SK-N-SH (cell line): ENCODE measurements at regions not wholly inside any gene's neighbourhood (a gene's known extent, or its start where the extent isn't known, plus 50 kb on each side); places are given as distances from the start of the nearest gene placed in this dataset.

Source experiments
- MXI1 ChIP-seq: IDR thresholded peaks from 2 replicates; pipeline ENCODE4 v1.6.1; 2012; ENCODE audit warnings: mild to moderate bottlenecking, low read depth, low read length, improper control_type of control experiment
- RCOR1 ChIP-seq: fragments of 150-350 bp; IDR thresholded peaks from 2 replicates; pipeline ENCODE4 v1.6.1; 2017; ENCODE audit warnings: antibody characterized with exemption, low read length
- TCF12 ChIP-seq: IDR thresholded peaks from 2 replicates; pipeline ENCODE4 v1.4.0; 2012
- TF ChIP-seq, protein P1 (sequence below): IDR thresholded peaks from 2 replicates; pipeline ENCODE4 v1.4.0; 2012; ENCODE audit warnings: low read depth
- TF ChIP-seq, protein P2 (sequence below): IDR thresholded peaks from 2 replicates; pipeline ENCODE4 v1.4.0; 2012; ENCODE audit warnings: low read depth, borderline replicate concordance
- TF ChIP-seq, protein P3 (sequence below): fragments of 200-600 bp; sonication (generic); IDR thresholded peaks from 2 replicates; pipeline ENCODE4 v1.6.1; 2017; ENCODE audit warnings: antibody characterized with exemption, mild to moderate bottlenecking, moderate library complexity
- TF ChIP-seq, protein P4 (sequence below): IDR thresholded peaks from 2 replicates; pipeline ENCODE4; 2012

DNA sequence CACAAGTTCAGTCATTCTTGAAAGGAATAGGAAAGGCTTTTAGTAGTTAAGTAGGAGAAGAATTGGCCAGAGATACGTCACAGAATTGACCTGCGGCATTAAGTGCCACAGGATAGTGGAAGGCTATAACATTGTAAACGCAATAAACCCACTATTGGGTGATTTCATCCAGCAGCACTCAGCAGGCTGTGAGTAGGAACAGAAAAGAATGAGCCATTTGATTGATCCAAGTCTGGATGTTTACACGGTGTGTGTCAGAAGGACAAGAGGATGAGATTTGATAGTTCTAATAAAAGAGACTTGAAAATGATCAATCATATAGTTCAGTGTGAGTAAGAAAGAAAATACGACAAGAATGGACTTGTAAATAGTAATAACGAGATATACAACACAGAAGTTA is 110.0 kb upstream of the MTAP start:
- TF ChIP-seq, protein P1, sequence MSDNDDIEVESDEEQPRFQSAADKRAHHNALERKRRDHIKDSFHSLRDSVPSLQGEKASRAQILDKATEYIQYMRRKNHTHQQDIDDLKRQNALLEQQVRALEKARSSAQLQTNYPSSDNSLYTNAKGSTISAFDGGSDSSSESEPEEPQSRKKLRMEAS = no peak
- TF ChIP-seq, protein P2, sequence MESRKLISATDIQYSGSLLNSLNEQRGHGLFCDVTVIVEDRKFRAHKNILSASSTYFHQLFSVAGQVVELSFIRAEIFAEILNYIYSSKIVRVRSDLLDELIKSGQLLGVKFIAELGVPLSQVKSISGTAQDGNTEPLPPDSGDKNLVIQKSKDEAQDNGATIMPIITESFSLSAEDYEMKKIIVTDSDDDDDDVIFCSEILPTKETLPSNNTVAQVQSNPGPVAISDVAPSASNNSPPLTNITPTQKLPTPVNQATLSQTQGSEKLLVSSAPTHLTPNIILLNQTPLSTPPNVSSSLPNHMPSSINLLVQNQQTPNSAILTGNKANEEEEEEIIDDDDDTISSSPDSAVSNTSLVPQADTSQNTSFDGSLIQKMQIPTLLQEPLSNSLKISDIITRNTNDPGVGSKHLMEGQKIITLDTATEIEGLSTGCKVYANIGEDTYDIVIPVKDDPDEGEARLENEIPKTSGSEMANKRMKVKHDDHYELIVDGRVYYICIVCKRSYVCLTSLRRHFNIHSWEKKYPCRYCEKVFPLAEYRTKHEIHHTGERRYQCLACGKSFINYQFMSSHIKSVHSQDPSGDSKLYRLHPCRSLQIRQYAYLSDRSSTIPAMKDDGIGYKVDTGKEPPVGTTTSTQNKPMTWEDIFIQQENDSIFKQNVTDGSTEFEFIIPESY = no peak
- TF ChIP-seq, protein P3, sequence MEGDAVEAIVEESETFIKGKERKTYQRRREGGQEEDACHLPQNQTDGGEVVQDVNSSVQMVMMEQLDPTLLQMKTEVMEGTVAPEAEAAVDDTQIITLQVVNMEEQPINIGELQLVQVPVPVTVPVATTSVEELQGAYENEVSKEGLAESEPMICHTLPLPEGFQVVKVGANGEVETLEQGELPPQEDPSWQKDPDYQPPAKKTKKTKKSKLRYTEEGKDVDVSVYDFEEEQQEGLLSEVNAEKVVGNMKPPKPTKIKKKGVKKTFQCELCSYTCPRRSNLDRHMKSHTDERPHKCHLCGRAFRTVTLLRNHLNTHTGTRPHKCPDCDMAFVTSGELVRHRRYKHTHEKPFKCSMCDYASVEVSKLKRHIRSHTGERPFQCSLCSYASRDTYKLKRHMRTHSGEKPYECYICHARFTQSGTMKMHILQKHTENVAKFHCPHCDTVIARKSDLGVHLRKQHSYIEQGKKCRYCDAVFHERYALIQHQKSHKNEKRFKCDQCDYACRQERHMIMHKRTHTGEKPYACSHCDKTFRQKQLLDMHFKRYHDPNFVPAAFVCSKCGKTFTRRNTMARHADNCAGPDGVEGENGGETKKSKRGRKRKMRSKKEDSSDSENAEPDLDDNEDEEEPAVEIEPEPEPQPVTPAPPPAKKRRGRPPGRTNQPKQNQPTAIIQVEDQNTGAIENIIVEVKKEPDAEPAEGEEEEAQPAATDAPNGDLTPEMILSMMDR = no peak
- TF ChIP-seq, protein P4, sequence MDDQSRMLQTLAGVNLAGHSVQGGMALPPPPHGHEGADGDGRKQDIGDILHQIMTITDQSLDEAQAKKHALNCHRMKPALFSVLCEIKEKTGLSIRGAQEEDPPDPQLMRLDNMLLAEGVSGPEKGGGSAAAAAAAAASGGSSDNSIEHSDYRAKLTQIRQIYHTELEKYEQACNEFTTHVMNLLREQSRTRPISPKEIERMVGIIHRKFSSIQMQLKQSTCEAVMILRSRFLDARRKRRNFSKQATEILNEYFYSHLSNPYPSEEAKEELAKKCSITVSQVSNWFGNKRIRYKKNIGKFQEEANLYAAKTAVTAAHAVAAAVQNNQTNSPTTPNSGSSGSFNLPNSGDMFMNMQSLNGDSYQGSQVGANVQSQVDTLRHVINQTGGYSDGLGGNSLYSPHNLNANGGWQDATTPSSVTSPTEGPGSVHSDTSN = no peak
- no peak for TF ChIP-seq RCOR1
- TF ChIP-seq MXI1 = no peak
- TF ChIP-seq TCF12 = no peak
